Lower leg skin (tissue), 3 donors: ENCODE measurements at regions not wholly inside any gene's neighbourhood (a gene's known extent, or its start where the extent isn't known, plus 50 kb on each side); places are given as distances from the start of the nearest gene placed in this dataset.

Experiments
- CTCF ChIP-seq, 3 donors: fragments of 450-650 bp; IDR thresholded peaks; one replicate each; pipeline ENCODE4 v1.5.1; 2016; ENCODE audit warnings: antibody characterized with exemption in 3 of 3, mild to moderate bottlenecking in 3 of 3, moderate library complexity in 2 of 3
- POLR2A ChIP-seq, 2 donors: fragments of 450-650 bp; IDR thresholded peaks; one replicate each; pipeline ENCODE4 v1.6.1; 2016 to 2017; ENCODE audit warnings: antibody characterized with exemption in 2 of 2, mild to moderate bottlenecking in 1 of 2, moderate library complexity in 1 of 2

GRCh38 chr9:118640836-118641560, 728.2 kb downstream of the BRINP1 start:
- TF ChIP-seq CTCF (IDR thresholded peaks at IDR 0.05), result no peak
- no peak for TF ChIP-seq POLR2A (IDR thresholded peaks at IDR 0.05)
